ENCODE measurements at regions not wholly inside any gene's neighbourhood (a gene's known extent, or its start where the extent isn't known, plus 50 kb on each side); places are given as distances from the start of the nearest gene placed in this dataset.

GRCh38 chr5:51996356-51996861 lies 613.2 kb downstream of the ISL1 start:
- Histone ChIP-seq H3K4me1 (no peaks in the 10 kb centered on the region), H3K27me3 (no peaks in the 10 kb centered on the region), H3K27ac (no peak overlapping the region), H3K36me3 (no peaks in the 10 kb centered on the region), H3K9me3 (no peaks in the 10 kb centered on the region), H3K4me3 (no peak overlapping the region)
- TF ChIP-seq EP300 (IDR thresholded peaks at IDR 0.05; ENCODE audit: low read depth) = no peak
- TF ChIP-seq POLR2A (IDR thresholded peaks at IDR 0.05) = no peak
- TF ChIP-seq CTCF (IDR thresholded peaks at IDR 0.05) = no peak
- TF ChIP-seq POLR2AphosphoS5 (IDR thresholded peaks at IDR 0.05) = no peak
- no peak for DNase-seq
- intact Hi-C loops (cut with DNase I; ENCODE audit: low total_unique reads) (no loop called here), in situ Hi-C loops (cut with MboI; ENCODE audit: low pct_ligation_motif_present in 1 of 4, low pct_unique_long_range_greater_than_20kb in 1 of 4, low sequenced_read_pairs in 3 of 4) (no loop called here)
- 10 to 14% methylated on average over 1 of the region's 1 CpG for WGBS, 2 donors (ENCODE audit: low coverage in 1 of 2)

GRCh38 chr5:51997500-51997899 lies 614.3 kb downstream of the ISL1 start:
- TF ChIP-seq POLR2AphosphoS5 (IDR thresholded peaks at IDR 0.05) = no peak
- no peak for TF ChIP-seq POLR2A (IDR thresholded peaks at IDR 0.05)
- TF ChIP-seq CTCF (IDR thresholded peaks at IDR 0.05) = no peak
- TF ChIP-seq EP300 (IDR thresholded peaks at IDR 0.05; ENCODE audit: low read depth) = no peak
- intact Hi-C loops (cut with DNase I; ENCODE audit: low total_unique reads) = no loop called here
- H3K36me3 ChIP-seq = no peaks in the 10 kb centered on the region
- in situ Hi-C loops (cut with MboI; ENCODE audit: low pct_ligation_motif_present in 1 of 4, low pct_unique_long_range_greater_than_20kb in 1 of 4, low sequenced_read_pairs in 3 of 4) = no loop called here
- H3K4me1 ChIP-seq = no peaks in the 10 kb centered on the region
- no peak overlapping the region for H3K27ac ChIP-seq
- no peaks in the 10 kb centered on the region for H3K27me3 ChIP-seq
- DNase-seq = no peak
- no peaks in the 10 kb centered on the region for H3K9me3 ChIP-seq
- H3K4me3 ChIP-seq = no peak overlapping the region

- H3K27ac ChIP-seq = no peak overlapping the region
- intact Hi-C loops (cut with DNase I; ENCODE audit: low total_unique reads) = no loop called here
- H3K4me3 ChIP-seq = no peak overlapping the region
- no peaks in the 10 kb centered on the region for H3K27me3 ChIP-seq
- DNase-seq = no peak
- in situ Hi-C loops (cut with MboI; ENCODE audit: low pct_ligation_motif_present in 1 of 4, low pct_unique_long_range_greater_than_20kb in 1 of 4, low sequenced_read_pairs in 3 of 4) = no loop called here
- TF ChIP-seq POLR2A (IDR thresholded peaks at IDR 0.05) (no peak), CTCF (IDR thresholded peaks at IDR 0.05) (no peak), EP300 (IDR thresholded peaks at IDR 0.05; ENCODE audit: low read depth) (no peak), POLR2AphosphoS5 (IDR thresholded peaks at IDR 0.05) (no peak)
- no peaks in the 10 kb centered on the region for H3K36me3 ChIP-seq
- H3K9me3 ChIP-seq = no peaks in the 10 kb centered on the region
- no peaks in the 10 kb centered on the region for H3K4me1 ChIP-seq
- WGBS, 2 donors (ENCODE audit: low coverage in 1 of 2) = 76 to 85% methylated on average over 2 of the region's 2 CpGs
These were observed 614.7 kb downstream of the ISL1 start for GRCh38 chr5:51997949-51998348.

- WGBS, 2 donors (ENCODE audit: low coverage in 1 of 2) = 14 to 30% methylated on average over 2 to 5 of the region's 5 CpGs
- no peak for DNase-seq
- H3K9me3 ChIP-seq = no peaks in the 10 kb centered on the region
- in situ Hi-C loops (cut with MboI; ENCODE audit: low pct_ligation_motif_present in 1 of 4, low pct_unique_long_range_greater_than_20kb in 1 of 4, low sequenced_read_pairs in 3 of 4) = loop anchor here (10.0 to 25.0 kb wide), 2 partner anchors 1045 to 1053 kb away; no protein-coding TSS in a partner anchor
- H3K4me3 ChIP-seq = no peak overlapping the region
- TF ChIP-seq EP300 (IDR thresholded peaks at IDR 0.05; ENCODE audit: low read depth) = no peak
- TF ChIP-seq CTCF (IDR thresholded peaks at IDR 0.05) = peak; percentile 32 to 58 (median 52)
- no peak for TF ChIP-seq POLR2A (IDR thresholded peaks at IDR 0.05)
- H3K27ac ChIP-seq = no peak overlapping the region
- no peaks in the 10 kb centered on the region for H3K4me1 ChIP-seq
- H3K27me3 ChIP-seq = no peaks in the 10 kb centered on the region
- no peaks in the 10 kb centered on the region for H3K36me3 ChIP-seq
- intact Hi-C loops (cut with DNase I; ENCODE audit: low total_unique reads) = no loop called here
These were observed 624.1 kb downstream of the ISL1 start for GRCh38 chr5:52007230-52007858.
